ENCODE measurements at regions not wholly inside any gene's neighbourhood (a gene's known extent, or its start where the extent isn't known, plus 50 kb on each side); places are given as distances from the start of the nearest gene placed in this dataset.

GRCh38 chr2:128550801-128551416 lies 232.2 kb upstream of the HS6ST1 start:
- TF ChIP-seq CTCF (conservative IDR thresholded peaks at IDR 0.05; ENCODE audit: low read depth, low read length): no peak
- no peak for TF ChIP-seq EZH2phosphoT487 (IDR thresholded peaks at IDR 0.05; ENCODE audit: borderline replicate concordance, low read length)
- TF ChIP-seq EZH2 (IDR thresholded peaks at IDR 0.05; ENCODE audit: low read length, unreplicated experiment): no peak
